HUDEP-2 (cell line): ENCODE measurements at regions not wholly inside any gene's neighbourhood (a gene's known extent, or its start where the extent isn't known, plus 50 kb on each side); places are given as distances from the start of the nearest gene placed in this dataset.

Experiments
- DNase-seq, 76 experiments: peaks; one replicate each; lab custom pipeline; 2025; ENCODE audit not compliant: unreplicated experiment in 76 of 76; lab: John Stamatoyannopoulos, UW

- no peak for DNase-seq
Measured at GRCh38 chr6:56297022-56297989, 49.9 kb upstream of the COL21A1 start.
